HG03432 (cell line): ENCODE measurements at regions not wholly inside any gene's neighbourhood (a gene's known extent, or its start where the extent isn't known, plus 50 kb on each side); places are given as distances from the start of the nearest gene placed in this dataset.
A peak's percentile ranks its signal among the peaks of the same experiment; 100 is the strongest.

Source experiments
- ATAC-seq: cut with Tn5 transposase; IDR thresholded peaks from one replicate; pipeline ENCODE4 v1.9.1; 2021; ENCODE audit warnings: mild to moderate bottlenecking, moderate library complexity; ENCODE audit not compliant: unreplicated experiment

- no peak for ATAC-seq
These were observed 636.0 kb downstream of the NR4A2 start for GRCh38 chr2:155696571-155696970.

DNA sequence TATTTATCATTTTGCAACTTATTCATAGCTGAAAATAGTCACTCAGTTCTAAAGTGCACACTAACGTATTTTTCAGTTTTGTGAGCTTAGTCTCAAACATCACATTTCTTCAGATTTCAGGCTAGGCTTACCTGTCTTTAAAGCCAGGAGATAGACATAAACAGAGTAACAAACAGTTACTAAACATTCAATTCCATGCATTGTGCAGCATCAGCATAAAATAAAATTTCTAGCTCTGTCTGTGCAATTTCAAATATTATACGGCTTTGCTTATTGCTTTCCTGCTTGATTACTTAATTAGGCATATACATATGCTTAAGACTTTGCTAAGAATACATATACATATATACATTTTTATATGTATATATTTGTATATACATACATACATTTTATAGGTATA is 637.0 kb downstream of the NR4A2 start:
- ATAC-seq: no peak

DNA sequence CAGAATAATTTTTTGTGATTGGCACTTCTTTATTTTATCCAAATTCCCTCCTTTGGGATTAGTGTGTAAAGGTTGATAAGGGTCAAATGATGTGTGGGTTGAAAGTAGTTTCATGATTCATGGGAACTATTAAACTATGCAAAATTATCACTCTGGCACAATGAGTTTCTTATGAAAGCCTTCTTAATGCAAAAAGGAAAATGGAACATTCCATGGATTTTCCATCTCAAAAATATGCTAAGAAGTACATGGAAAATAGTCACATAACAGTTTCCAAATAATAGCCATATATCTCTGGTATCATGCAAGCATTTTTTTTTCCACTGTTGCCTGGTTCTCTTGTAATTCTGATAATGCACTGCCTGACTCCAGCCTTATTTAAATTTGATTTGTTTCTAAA is 639.7 kb downstream of the NR4A2 start:
- ATAC-seq: no peak

DNA sequence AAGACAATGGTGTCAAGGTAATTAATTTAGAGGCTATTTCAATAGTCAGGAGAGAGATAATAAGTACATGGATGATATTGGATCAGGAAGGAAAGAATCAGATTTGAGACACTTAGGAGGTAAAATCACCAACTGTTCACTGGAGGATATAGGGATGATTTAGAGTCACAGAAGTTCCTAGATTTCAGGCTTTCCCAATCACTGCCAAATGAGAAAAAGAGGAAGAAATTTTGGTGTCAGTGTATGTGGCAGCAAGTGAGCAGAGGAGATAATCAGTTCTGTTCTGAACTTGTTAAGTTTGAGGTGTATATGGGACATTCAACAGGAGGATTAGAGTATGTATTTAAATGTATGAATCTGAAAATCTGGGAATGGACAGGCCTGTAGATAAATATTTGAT is 640.4 kb downstream of the NR4A2 start:
- ATAC-seq: no peak

DNA sequence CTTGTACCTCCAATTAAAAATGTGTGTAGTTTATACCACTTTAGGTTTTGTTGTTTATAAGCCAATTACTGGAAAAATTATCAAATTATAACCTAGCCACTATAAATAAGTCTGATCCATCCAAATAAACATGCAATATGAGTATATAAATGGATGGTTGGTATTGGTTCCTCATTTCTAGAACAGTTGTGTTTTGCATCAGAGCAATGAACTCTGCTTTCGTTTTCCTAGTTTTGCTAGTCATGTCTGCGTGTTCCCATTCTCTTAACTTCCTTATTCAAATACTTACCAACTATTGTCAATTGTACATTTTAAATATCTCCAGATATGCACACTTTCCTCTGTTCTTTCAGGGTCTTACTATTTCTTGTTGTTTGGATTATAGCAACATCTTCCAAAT is 641.7 kb downstream of the NR4A2 start:
- peak; percentile 96 for ATAC-seq

DNA sequence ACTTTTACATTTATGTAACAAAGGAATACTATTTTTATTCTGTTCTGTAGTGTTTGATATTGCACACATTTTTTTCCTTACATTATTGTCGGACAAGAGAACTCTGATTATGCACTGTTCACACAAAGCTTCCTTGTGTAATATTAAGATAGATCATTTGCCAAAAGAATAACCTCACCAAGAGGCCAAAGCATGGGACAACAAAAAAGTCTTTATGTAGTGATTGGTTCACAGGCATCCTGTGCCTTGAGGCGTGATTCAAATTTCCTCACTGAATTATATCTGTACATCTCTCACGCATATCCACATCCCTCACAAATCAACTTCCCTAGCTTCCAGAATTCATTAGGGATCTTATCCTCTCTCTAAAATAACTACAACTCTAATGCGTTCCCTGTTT is 642.7 kb downstream of the NR4A2 start:
- no peak for ATAC-seq

DNA sequence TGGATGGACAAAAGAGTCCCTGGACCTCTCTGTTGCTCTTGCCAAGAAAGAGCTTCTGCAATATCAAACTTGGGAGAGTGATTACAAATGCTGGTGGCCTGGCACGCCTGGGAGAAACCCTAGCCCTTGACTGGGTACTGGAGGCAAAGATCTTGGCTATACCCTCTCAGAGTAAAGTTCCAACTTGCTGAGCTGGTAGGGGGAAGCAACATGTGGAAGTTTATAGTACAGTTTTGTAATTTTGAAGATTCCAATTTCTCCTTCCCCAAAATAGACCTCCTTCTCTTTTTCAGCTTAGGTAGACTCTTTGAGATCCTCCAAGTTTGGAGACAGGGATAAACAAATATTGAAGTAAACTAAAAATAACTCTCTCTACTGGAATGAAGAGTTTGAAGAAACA is 645.3 kb downstream of the NR4A2 start:
- no peak for ATAC-seq

GRCh38 chr2:155679647-155680046 is 652.9 kb downstream of the NR4A2 start:
- ATAC-seq: peak; percentile 88

GRCh38 chr2:155675920-155676319 is 656.6 kb downstream of the NR4A2 start:
- ATAC-seq: no peak

DNA sequence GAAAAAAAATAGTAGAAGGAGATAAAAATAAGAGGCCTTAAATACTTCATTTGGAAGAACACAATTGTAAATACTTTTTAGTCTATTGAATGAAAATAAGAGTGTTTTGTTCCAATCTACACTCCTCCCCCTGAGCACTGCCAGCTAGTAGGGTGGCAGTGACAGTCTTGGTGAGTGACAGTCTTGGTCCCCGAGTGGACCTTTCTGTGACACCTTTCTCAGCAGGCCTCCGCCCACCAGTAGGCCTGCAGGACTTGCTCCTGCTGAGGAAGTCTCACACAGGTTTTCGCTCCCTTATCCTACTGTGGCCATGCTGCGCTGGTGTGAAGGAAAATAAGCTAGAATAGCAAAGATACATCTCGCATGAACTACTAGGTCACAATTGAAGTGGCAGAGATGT is 666.8 kb downstream of the NR4A2 start:
- no peak for ATAC-seq

DNA sequence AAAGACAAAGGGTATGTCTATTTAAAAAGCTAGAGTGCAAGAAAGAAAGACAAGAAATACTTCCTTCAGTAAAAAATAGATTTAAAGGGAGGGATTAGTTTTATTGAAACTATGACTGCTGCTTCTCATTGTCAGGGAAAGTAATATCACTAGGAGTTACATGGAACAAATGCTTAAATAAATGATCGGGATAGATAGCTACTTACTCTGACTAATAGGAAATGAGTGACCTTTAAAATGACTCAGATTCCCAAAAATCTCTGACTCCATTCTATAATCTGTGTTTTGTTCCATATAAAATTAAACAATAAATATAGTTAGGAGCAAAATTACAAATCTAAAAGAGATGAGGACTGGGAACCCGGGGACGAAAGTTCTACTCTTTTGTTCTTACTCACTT is 669.3 kb downstream of the NR4A2 start:
- ATAC-seq: no peak

DNA sequence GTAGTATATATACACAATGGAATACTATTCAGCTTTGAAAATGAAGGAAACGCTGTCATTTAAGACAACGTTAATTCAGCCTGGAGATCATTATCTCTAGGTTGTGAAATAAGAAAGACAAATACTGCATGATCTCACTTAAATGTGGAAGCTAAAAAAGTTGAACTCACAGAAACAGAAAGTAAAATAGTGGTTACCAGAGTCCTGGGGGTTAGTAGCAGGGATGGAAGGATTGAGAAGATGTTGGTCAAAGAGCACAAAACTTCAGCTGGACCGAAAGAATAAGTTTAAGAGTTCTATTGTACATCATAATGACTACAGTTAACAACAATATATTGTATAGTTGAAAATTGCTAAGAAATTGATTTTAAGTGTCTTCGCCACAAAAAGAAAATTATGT is 670.3 kb downstream of the NR4A2 start:
- ATAC-seq: no peak

DNA sequence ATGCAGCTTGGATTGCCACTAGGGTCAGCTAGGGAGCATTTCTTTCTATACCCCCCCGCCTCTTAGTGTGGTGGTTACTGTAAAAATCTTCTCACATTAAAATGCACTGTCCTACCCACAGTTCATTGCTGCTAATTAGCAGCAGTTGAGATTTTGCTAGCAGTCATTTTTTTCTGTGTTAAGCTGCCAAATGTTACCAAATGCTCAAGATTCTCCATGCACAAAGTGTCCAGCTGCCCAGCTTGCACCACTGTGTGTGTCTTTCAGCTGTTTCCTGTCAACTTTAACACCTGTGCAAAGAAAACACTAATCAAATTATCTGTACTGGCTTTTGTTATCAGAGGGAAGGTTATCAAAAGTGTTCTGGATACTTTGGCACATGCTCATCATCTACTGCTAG is 679.3 kb downstream of the NR4A2 start:
- ATAC-seq: no peak

DNA sequence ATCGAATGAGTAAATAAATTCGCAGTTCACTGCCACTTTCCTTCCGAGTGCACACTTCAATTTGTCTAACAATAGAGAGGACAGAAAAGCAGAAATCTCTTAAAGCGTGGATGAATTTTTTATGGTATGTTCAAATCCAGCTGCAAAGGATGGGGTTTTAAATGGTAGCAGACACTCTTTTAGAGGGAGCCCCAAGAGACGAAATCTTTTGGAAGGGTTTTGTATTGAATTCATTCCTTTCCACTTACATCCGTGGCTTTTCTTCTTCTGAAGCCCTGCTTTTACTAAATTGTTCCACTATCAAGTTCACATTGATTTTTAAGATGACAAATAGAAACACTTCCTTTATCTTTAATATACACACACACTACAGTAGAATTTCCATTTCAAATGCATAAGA is 680.7 kb downstream of the NR4A2 start:
- no peak for ATAC-seq

GRCh38 chr2:155645791-155646190 is 686.7 kb downstream of the NR4A2 start:
- no peak for ATAC-seq

DNA sequence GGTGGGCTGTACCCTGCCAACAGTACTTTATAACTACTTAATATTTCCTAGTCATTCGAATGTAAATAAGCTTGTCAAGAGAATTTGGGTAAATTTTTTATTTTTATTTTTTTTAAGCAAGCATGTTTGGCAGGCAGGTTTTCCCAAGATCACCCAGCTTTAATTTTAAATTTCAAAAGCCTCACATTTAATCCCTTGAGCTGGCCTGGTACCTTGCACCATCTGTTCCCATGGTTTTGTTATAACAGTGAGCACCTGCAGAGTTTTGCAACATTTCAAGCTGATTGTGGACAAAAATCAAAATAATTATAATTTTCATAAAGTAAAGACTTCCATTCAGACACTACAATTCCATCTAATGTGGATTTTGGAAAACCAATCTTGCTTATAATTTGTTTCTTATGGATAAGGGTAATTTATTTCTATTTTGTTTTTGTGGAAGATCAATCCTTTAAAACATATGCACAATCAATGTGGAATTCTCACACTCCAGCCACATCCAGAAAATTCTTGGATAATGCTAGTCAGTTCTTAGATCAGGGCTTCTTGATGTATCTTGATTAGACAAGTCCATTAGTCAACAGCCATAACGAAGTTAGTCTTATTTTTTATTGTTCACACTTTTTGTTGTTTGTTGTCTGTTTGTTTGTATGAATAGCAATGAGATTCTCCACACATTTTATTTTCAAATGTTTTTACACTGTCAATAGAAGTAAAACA is 689.3 kb downstream of the NR4A2 start:
- ATAC-seq: no peak

- peak; percentile 80 for ATAC-seq
These were observed 698.5 kb downstream of the NR4A2 start for GRCh38 chr2:155633887-155634570.

DNA sequence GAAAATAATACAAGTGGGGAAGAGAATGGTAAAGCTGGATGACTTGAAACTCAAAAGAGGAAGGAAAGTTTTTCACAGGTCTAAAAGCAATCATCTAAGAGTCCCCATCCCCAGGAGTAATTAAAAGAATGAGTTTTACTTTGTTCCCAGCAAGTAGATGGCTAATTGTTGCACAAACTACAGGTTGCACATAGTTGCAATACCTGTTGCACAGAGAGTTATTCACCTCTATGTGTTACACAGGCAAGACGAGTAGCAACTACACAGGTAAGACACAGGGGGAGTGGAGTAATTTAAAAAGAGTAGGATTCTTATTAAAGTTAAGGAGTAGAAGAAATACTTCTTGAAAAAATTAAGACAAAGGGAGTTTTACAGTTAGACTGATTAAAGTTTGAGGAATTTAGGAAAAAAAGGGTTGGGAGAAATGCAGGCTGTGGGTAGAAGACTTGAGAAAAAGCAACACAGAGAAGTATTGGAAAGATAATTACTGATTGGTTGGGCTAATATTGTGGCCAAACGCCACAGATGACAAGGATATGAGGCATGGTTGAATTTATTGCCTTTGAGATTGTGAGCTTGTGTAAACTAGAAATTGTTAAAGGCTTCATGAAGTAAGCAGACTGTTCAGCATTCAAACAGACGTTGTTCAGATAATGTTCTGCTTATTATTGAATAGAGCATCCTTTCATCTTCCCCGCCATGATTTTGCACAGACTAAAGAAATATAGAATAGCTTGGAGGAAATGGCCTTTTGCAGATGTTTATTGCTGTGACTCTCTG is 699.3 kb downstream of the NR4A2 start:
- ATAC-seq: no peak

DNA sequence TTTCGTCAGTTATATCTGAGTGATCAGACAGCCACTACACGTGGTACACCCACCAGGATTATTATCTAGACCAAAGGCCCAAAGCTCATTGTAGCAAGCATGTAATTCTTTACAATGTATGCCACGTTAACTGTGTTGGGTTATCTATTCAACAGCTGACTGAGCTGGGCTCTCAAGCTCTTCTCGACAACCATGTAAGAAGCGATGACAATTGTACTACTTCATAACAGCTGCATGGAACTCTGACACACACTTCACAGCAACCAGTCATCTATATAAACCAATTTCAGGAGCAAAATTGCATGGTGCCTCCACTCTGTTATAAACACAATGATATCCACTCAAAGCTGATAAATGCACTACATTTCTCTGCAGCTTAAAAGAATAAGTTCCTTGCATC is 701.8 kb downstream of the NR4A2 start:
- ATAC-seq: no peak

GRCh38 chr2:155622443-155622842 is 710.1 kb downstream of the NR4A2 start:
- ATAC-seq: no peak

- ATAC-seq: no peak
These were observed 731.4 kb downstream of the NR4A2 start for GRCh38 chr2:155600914-155601760.
